ENCODE measurements at regions not wholly inside any gene's neighbourhood (a gene's known extent, or its start where the extent isn't known, plus 50 kb on each side); places are given as distances from the start of the nearest gene placed in this dataset.

DNA sequence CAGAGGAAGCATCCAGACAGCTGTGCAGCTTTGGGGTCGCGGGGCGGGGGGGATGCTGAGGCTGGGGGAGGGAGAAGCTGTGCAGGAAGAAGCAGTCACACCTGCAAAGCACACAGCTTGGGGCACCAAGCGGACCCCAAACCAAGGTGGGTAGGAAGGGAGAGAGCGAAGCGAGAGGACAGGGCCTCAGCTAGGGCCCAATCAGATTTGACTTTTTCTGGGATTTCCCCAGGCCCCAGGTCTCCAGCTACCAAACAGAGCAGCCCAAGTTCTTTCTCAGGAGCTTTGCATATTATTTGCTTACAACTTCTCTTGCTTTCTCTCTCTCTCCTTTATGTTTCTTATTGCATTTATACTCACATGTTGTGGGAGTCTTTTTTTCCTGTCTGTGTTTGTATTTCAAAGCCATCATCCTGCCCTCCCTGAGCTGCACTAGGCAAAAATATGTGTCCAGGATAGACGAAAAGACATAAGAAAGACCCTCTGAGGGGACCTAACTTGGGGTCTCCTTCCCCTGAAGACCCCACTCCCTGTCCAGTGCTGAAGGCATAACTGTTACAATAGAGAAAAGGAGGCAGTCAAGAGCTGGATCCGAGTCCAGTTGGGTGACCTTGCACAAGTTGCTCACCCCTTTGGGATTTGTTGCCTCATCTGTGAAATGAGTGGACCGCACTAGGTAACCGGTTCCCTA lies 50.6 kb upstream of the SMNDC1 start:
- TF ChIP-seq, protein P1, sequence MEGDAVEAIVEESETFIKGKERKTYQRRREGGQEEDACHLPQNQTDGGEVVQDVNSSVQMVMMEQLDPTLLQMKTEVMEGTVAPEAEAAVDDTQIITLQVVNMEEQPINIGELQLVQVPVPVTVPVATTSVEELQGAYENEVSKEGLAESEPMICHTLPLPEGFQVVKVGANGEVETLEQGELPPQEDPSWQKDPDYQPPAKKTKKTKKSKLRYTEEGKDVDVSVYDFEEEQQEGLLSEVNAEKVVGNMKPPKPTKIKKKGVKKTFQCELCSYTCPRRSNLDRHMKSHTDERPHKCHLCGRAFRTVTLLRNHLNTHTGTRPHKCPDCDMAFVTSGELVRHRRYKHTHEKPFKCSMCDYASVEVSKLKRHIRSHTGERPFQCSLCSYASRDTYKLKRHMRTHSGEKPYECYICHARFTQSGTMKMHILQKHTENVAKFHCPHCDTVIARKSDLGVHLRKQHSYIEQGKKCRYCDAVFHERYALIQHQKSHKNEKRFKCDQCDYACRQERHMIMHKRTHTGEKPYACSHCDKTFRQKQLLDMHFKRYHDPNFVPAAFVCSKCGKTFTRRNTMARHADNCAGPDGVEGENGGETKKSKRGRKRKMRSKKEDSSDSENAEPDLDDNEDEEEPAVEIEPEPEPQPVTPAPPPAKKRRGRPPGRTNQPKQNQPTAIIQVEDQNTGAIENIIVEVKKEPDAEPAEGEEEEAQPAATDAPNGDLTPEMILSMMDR (IDR thresholded peaks at IDR 0.05; ENCODE audit: low read depth, low read length, missing control alignments), result no peak

DNA sequence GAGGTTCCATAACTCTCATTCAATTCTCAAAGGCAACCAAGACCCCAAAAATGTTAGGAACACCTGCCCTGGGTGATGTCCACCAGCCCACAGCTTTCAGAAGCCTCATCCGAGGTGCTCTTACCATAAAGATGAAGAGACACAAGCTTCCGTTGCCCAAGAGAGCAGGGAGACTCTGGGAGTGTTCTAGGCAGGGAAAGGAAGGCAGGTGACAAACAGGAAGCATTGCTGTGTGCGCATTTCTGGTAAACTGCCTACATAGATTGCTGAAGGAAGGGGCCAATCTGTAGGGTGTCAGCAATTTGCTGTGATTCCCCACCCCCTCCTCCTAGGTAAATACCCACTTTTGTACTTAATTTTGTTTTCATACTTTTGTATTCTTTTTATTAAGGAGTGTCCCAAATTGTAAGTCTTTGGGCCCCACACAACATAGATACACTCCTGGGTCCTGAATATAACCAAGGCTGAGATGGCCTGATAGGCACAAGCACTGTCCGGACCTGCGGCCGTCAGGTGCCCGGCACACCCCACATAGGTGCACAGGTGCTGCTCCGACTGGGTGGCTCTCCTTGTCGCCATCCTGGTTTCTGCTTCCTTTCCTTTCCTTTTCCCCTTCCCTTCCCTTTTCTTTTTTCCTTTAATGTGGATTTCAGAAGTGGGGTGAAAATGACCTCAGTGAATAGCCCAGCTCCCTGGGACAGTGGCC lies 51.4 kb upstream of the SMNDC1 start:
- H3K4me3 ChIP-seq (ENCODE audit: low read depth, low read length), result peak overlapping the region; percentile 43
- DNase-seq (ENCODE audit: low read depth), result no peak
- TF ChIP-seq, protein P1 (IDR thresholded peaks at IDR 0.05; ENCODE audit: low read depth, low read length, missing control alignments), result no peak

More for the DNA sequence above, 50.6 kb upstream of the SMNDC1 start:
- DNase-seq (ENCODE audit: low read depth), result peak; percentile 69
- peak overlapping the region; percentile 31; the same call in 1 of the 2 replicates for H3K4me3 ChIP-seq (ENCODE audit: low read depth, low read length)

DNA sequence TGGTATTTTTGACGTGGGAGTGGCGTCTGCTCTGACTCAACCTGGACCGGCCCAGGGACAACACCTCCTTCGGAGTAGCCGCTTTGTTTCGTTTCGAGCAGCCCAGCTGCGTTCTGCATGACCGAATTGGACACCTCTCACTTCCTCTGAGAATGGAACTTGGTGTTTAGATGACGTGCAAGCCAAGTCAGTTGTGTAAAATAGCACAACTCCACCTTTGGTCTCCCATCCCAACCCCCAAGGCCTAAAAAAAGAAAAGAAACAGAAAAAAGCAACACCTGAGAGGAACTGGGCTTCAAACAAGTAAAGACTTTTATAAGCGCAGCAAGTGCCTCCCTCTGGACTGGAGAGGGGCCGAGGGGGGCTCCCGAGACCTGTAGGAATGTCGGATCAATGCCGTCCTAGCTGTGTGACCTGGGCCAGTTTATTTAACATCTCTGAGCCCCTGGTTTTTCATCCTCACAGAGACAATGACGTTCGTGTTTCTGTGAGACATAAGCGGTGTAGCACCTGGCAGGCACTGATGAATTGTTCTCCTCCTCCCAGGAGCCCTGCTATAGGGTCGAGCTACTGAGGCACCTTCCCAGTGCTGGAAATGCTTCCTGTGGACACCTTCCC lies 52.0 kb upstream of the SMNDC1 start:
- peak; percentile 99 for DNase-seq (ENCODE audit: low read depth)
- H3K4me3 ChIP-seq (ENCODE audit: low read depth, low read length), result peak overlapping the region; percentile 36
- TF ChIP-seq, protein P1 (IDR thresholded peaks at IDR 0.05; ENCODE audit: low read depth, low read length, missing control alignments), result no peak

DNA sequence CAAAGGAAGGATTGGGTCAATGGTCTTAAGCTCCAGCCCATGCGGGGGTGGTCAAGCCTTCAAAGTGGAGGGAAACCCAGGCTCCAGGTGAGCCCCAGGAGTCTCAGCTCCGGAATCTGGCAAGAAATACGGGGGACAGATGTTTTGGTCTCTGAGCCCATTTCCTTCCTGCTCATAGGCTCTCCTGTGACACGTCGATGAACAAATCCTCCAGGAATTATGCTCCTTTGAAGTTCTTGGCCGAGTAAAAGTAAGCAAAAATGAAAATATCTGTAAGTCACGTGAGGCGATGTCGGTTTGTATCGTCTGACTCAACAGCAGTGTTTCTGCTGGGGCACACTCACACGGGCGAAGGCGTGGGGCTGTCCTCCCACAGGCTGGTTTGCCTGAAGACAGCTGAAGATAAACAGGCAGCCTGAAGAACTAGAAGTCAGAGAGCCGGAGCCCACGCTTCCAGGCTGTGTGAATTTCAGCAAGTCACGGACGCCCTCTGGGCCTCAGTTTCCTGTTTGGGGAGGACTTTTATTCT lies 52.6 kb upstream of the SMNDC1 start:
- peak; percentile 70 for DNase-seq (ENCODE audit: low read depth)
- peak overlapping the region; percentile 36 for H3K4me3 ChIP-seq (ENCODE audit: low read depth, low read length)
- TF ChIP-seq, protein P1 (IDR thresholded peaks at IDR 0.05; ENCODE audit: low read depth, low read length, missing control alignments), result no peak

DNA sequence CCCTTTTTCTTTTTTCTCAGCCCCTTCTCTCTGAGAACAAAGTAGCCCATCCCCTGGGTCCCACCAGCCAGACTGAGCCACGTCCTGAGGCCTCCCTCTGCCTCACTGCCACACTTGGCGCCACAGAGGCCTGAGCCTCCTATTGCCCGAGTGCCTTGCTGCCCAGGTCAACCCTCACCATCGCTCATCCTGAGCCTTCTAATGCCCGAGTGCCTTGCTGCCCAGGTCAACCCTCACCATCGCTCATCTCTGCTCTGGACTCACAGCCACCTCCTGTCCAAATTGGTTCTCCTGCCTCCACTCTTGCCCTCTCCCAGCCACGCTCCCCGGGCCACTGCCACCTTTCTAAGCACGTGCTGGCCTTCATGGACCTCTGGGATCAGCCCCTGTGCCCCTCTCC lies 53.2 kb upstream of the SMNDC1 start:
- H3K4me3 ChIP-seq (ENCODE audit: low read depth, low read length), result no peak overlapping the region
- DNase-seq (ENCODE audit: low read depth), result no peak
- TF ChIP-seq, protein P1 (IDR thresholded peaks at IDR 0.05; ENCODE audit: low read depth, low read length, missing control alignments), result no peak

DNA sequence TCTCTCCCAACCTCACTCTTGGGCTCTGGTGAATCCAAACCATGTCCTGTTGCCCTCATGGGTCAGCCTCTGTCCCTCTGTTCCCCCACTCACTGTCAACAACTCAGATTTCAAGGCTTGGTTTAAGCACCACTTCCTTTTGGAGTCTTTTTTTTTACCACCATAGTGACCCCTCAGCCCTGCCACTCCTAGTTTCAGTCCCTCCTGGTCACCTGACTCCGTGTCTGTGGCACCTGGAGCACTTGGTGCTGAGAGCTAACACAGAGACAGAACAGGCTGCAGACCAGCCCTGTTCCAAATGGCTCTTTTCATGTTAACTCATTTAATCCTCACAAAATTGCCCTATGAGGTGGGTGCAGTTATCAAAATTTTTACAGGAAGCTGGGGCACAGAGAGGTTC lies 53.6 kb upstream of the SMNDC1 start:
- TF ChIP-seq, protein P1 (IDR thresholded peaks at IDR 0.05; ENCODE audit: low read depth, low read length, missing control alignments), result no peak
- no peak for DNase-seq (ENCODE audit: low read depth)
- no peak overlapping the region for H3K4me3 ChIP-seq (ENCODE audit: low read depth, low read length)
